HG03378 (cell line): ENCODE measurements at regions not wholly inside any gene's neighbourhood (a gene's known extent, or its start where the extent isn't known, plus 50 kb on each side); places are given as distances from the start of the nearest gene placed in this dataset.

Experiments used
- ATAC-seq: cut with Tn5 transposase; IDR thresholded peaks from one replicate; pipeline ENCODE4 v1.9.1; 2021; ENCODE audit warnings: mild to moderate bottlenecking, moderate library complexity; ENCODE audit not compliant: unreplicated experiment

DNA sequence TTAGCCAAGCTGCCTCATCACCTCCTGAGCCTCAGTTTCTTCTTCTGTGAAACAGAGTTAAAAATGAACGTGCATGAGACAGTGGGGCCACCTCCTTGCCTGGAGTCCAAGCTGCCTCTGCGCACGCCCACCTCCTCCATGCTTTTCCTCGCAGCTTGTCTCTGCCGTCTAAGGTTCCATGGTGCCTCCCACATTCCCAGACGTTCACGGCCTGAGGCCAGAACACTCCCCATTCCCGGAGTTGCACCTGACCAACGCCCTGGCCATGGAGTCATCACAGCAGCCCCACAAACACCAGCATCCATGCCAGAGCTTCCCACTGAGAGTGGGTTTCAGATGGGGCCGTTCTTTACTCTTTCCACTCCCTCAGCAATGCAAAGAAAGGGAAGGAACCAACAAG, 183.0 kb upstream of the FOXF1 start:
- no peak for ATAC-seq

DNA sequence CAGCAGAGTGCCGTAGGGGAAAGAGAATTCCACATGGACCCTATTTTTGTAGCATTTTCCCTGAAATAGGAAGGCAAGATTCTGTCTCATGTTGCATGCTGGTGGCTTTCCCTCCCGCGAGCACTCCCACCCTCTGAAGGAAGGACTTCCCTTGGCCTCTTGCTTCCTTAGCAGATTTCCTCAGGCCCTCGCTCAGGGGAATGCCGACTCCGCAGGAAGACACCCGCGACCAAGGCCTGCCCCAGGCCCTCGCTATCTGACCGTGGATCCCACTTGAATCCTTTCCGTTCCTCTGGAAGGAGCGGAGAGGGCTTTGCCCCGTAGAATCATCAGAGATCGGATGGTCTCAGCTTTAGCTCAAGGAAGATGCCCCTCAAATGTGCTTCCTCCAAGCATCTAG, 179.4 kb upstream of the FOXF1 start:
- ATAC-seq: no peak

DNA sequence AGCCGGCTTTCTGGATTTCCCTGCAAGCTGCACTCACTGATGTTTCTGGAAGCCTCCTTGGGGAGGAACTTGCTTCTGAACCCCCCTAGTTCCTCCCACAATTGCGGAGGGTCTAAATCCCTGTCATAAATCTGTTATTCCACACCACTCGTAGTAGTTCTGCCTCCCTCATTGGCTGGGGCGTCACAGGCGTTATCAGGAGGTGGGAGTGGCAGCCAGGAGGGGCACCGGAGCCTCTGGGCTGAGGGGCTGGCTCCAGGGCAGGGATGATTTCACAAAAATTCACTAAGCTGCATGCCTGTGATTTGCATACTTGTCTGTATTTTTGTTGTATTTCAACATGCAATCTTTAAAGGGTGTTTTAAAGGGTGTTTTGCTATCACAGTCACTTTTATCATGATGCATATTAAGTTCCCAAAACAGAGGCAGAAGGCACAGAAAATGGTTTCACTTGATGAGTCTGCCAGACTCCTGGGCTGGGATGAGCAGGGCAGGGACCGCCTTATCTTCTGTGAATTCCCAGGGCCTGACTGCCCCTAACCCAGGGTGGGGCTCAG, 176.2 kb upstream of the FOXF1 start:
- ATAC-seq: no peak

DNA sequence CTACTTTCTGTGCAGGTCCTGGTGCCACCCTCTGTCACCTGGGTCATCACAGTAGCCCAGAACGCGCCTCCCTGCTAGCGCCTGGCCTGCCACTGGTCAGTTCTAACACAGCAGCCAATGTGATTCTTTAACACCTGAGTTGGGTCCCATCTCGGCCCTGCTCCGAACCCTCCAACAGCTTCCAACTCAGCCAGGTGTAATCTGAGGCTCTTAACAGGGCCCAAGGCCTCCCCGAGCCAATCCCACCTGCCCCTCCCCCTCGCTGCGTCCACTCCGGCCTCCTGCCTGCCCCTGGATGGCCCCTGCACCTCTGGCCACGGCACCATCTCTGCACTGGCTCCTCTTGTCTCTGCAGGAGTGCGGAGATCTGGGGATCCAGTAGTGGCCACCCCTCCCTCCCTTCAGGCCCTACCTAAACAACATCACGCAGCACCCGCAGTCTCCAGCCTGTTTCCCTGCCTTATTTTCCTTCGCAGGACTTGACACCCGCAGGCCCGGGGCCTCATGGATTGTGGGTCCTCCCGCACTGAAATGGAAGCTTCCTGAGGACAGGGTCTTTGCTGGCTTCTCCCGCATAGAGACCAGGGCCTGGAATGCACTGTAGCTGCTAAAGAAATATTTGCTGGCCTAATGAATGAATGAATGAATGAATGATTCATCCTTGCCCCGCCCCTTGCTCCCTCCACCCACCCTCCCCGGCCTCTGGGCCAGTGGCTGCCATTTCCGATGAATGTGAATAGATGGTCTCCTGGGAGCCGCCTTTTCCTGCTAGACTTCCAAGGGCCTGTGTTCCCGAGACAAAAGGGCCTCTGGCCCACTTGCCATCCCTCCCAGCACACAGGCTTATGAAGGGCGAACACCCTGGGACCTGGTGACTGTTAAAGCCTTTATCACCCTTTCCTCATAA, 174.8 kb upstream of the FOXF1 start:
- ATAC-seq: no peak

DNA sequence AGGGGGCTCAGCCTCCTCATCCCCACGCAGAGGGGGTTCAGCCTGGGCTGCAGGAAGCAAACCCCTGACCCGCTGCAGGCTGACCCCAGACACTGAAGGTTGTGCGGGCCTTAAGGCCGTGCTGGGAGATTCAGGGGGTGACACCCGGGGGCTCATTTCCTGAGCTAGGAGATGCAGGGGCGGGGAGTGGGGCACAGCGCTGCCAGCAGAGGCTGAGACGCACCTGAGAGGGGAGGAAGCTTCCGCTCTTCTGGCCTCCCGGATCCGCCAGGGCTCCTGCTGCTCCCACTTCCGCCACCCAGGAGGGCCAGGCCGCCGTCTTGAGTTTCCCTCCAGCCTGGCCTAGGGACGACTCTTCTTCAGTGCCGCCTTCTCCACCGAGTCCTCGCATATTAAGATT, 173.2 kb upstream of the FOXF1 start:
- no peak for ATAC-seq

DNA sequence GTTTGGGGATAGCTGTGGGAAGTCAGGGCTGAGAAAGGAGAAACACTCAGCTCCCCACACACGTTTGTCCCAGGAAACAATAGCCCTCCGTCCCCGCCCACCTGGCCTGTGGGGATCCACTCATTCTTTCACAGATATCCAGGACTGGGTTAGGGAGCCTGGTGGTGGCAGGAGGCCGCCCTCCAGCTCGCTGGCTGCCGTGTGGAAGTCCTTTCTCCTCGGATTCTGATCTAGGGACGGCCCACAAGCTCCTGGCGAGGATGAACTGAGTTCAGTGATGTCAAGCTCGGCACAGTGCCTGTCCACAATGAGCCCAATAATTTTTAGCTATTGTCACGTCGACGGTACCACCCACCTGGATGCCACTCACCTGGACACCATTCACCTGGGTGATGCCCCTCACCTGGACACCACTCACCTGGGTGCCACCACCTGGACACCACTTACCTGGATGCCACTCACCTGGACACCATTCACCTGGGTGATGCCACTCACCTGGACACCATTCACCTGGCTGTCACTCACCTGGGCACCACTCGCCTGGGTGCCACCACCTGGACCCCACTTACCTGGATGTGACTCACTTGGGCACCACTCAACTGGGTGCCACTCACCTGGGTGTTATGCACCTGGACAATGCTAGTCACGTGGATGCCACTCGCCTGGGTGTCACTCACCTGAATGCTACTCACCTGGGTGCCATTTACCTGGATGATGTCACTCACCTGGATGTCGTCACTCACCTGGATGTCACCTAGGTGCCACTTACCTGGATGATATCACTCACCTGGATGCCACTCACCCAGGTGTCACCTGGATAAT, 172.5 kb upstream of the FOXF1 start:
- no peak for ATAC-seq

DNA sequence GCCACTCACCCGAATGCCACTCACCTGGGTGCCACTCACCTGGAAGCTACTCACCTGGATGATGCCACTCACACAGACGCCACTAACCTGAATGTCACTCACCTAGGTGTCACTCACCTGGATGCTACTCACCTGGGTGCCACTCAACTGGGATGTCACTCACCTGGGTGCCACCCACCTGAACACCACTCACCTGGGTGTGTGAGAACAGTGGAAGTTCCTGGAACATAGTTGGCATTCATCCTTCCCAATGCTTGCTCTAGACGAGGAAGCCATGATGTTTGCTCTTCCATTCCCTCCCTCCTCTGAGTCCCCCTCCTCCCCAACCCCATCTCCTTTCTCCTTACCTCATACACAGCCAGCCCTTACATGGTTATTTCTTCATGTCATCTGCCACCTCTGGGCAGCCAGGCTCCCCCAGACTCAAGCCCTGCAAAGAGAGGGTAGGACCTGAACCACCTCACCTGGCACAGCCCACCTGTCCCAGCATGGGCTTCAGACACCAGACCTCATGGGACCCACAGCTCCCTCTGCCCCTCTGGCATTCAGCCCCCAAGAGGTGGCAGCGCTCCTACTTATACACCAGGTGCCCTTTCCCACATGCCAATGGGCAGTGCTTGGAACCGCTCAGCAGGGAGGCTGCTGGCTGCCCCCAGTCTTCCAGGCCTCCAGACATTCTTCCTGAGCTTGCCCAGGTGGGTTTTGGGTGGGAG, 171.8 kb upstream of the FOXF1 start:
- ATAC-seq: no peak

DNA sequence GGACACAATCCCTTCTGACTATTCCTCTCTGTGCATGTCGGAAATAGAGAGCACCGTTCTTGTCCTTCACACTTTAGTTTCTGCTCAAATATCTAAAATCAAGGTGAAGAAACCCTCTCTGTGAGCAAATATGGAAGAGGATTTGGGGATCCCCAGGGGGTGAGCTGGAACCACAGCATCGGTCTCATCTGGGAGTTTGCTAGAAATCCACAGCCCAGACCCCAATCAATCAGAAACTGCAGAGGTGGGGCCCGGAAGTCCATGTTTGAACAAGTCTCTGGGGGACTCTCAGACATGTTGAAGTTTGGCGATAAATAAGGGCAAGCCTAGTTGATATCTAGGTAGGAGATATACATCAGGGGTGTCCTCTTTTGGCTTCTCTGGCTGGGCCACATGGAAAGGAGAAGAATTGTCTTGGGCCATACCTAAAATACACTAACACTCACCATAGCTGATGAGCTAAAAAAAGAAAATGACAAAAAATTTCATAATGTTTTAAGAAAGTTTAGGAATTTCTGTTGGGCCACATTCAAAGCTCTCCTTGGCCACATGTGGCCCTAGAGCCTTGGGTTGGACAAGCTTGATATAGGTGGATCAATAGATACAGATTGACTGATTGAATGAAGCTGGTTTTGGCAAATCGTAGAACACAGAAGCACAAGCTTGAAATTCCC, 168.0 kb upstream of the FOXF1 start:
- ATAC-seq: no peak

DNA sequence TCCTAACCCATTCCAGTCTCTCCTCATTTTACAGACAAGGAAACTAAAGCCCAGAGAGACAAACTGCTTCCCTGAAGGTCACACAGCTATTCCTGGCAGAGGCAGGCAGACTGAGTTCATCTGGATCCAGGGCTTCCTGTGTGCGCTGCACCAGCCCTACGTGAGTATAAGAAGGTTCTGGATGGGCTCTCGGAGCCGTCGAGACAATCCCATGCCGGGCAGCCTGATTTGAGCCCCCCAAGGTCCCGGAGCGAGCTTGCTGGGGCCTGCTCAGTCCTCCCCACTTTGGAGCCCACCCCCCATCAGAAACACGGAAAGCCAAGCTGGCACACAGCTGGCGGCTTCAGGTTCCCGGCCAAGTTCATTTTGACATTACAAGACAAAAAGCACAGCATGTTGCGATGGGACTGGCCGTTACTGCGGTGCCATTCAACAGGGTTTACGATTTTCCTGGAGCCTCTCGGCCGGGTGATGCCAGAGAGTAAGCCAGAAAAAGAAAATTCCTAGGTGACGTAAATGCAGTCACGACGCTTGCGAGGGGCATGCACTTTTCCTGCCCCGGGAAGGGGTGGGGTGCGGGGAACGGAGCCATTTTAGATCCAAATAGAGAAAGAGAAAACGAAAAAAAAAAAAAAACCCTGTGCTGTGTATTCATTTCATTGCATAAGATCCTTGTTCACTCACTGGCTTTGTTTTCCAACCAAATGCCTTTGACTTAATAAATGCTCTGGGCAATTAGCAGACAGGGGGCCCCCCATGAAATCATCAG, 167.1 kb upstream of the FOXF1 start:
- no peak for ATAC-seq

DNA sequence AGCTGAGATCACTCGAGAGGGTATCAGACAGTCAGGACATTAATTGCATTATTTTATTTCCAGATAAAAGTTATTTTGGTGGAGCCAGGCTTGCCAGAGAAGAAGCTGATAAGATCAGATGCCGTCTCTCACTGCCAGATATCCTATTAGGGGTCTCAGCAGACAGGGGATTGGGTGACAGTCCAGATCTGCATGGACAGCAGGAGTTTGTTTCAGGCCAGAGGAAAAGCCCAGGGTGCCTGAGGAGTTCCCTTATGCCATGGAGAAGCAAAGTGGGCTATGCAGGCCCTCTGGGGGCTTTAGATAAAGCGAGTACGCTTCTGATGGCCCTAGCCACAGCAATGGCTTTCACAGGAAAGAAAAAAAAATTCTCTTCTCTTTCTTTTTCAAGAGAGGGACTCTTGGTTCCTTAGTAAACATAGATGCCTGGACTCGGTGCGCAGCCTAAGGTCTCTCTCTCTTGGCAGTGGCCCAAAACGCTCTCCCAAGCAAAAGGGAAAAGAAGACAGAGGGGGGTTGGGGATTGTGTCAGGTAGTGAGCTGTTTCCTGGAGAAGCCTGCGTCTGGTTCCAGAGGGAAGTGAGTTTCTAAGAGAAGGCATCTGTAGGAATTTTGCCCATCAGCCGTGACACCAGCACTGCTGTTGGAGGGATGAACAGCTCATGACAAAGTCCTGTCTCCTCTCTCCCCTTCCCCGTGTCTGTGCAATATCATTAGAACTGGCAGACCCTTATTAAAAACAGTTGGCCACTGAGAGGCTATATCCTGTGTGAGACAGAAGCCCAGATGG, 166.3 kb upstream of the FOXF1 start:
- no peak for ATAC-seq

DNA sequence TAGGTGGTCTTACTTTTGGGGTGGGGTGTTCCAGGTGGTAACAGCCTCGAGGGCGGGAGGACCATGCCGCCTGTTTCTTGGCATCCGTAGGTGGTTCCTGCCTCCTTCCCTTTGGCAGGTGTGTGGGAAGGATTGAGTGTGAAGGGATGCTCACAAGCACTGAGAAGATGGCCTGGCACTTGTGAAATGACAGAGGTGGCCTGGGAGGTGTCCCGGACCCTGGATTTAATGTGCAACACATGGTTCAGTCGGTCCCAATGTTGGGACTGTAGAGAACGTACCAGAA, 165.8 kb upstream of the FOXF1 start:
- no peak for ATAC-seq

DNA sequence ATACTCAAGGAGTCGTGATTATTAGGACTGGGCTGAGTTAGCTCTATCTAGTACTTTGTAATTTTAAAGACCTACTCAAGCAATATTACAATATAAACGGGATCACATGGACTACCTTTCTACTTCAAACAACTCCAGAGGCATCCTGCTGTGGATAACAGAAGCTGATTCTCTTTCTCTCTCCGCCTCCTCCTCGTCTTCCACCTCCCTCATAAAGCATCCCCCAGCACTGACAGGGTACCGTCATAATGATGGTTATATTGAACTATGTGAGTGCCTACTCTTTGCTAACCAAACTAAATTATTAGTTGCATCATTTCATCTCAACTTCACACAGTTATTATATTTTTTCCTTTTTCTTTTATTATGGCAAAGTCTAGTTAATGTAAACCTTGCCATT, 165.4 kb upstream of the FOXF1 start:
- no peak for ATAC-seq

DNA sequence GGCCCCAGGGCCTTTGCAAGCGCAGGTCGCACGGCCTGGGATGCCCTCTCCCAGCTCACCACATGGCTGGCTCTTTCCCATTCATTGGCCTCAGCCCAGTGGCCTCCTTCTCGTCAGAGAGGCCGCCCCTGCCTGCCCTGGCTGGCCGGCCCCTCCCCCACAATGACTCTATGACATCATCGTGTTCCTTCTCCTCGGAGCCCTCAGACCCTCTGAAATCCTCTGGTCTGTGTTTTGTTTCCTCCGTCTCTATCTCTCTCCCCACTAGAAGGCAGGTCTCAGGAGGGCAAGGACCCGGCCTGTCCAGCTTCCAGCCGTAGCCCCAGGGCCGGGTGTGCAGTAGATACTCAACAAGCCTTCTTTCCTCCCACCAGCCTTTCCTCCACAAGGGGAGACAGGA, 164.8 kb upstream of the FOXF1 start:
- no peak for ATAC-seq

DNA sequence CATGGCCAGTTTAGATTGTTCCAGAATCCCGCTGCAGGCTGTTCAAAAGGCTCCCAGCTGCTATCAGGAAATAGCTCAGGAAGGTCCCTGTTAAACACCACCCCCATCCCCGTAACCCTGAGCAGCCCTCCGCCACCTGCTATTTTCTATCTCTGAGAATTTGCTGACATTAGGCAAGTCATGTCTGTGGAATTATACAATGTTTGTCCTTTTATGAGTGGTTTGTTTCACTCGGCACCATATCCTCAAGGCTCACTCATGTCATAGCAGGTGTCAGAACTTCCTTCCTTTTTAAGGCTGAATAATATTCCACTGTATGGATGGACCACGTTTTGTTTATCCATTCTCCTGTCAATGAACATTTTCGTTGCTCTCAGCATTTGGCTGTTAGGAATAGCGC, 164.3 kb upstream of the FOXF1 start:
- no peak for ATAC-seq

DNA sequence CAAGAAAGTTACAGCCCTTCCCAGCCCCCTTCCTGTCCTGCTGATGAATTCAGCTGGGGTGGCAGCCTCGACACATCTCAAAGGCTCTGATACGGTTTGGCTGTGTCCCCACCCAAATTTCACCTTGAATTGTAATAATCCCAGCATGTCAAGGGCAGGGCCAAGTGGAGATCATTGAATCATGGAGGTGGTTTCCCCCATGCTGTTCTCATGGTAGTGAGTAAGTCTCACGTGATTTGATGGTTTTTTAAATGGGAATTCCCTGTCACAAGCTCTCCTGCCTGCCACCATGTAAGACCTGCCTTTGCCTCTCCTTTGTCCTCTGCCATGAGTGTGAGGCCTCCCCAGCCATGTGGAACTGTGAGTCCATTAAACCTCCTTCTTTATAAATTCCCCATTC, 163.2 kb upstream of the FOXF1 start:
- ATAC-seq: no peak

DNA sequence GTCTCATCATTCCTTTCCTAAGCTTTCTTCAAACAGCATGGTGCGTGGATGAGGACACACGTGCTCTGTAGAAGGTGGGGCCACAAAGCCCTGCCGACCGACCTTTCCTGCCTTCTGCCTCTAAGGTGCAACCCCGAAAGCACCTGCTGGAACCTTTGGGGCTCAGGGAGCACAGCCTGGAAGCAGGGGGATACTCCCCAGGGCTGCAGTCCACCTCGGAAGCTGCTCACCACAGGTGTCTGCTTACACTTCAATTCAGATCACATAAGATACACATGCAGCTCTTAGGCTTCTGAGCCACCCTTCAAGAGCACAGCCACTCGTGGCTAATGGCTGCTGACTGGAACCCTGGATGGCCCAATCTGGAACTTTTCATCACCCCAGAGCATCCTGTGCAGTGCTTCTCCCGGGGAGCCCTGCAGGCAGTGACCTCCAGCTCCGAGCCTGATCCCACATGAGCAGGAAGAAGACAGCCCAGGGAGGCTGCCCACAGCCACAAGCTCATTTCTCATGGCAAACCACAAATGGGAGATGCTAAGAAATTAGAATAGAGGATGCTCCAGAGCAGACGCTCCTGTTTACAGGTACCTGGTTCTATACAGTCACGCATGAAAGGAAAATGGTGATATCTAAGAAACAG, 162.3 kb upstream of the FOXF1 start:
- ATAC-seq: no peak

DNA sequence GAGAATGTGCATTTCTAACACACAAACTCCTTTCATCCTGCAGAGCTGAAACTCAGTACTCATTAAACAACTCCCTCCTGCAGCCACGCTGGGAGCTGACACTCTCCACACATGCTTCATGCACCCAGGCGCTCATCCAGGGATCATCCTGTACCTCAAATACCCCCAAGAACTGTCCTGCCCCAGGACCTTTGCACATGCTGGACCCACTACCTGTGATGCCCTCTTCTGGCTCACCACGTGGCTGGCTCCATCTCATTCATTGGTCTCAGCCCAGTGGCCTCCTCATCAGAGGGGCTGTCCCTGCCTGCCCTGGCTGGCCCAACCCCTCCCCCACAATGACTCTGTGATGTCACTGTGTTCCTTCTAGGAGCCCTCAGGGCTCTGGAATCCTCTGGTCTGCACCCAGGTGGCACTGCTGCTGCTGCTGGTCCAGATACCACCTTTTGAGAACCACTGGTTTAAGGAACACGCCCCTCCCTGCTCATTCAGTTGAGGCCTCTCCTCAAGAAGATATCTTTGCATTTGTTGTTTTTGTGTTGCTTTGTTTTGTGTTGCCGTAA, 160.9 kb upstream of the FOXF1 start:
- no peak for ATAC-seq

DNA sequence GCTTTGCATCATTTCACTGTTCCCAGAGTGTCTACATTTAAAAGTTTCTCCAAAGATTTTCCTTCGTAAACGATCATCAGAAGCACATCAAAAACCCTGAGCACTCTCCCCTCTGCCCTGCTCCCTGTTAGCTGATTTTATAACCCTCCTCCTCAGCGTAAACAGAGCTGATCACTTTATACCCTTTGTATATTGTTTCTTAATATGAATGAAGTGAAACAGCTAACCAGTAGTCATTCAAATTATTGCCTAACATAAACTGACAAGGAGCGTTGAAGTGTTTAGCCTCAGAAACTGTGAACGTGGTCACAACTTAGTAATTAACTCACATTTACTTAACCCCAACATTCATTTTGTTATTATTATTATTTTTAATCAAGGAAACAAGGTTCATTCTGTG, 160.0 kb upstream of the FOXF1 start:
- no peak for ATAC-seq
